GM18507 (cell line): ENCODE measurements at regions not wholly inside any gene's neighbourhood (a gene's known extent, or its start where the extent isn't known, plus 50 kb on each side); places are given as distances from the start of the nearest gene placed in this dataset.

Experiments used
- DNase-seq: peaks from one replicate; pipeline ENCODE4 v3.0.0; 2011; ENCODE audit warnings: low read depth; ENCODE audit not compliant: insufficient read length; ENCODE audit errors: extremely low spot score
- FAIRE-seq: peaks from 2 replicates; lab custom pipeline; 2011; peaks lifted over from hg19 to GRCh38; lab: Jason Lieb, UNC

DNA sequence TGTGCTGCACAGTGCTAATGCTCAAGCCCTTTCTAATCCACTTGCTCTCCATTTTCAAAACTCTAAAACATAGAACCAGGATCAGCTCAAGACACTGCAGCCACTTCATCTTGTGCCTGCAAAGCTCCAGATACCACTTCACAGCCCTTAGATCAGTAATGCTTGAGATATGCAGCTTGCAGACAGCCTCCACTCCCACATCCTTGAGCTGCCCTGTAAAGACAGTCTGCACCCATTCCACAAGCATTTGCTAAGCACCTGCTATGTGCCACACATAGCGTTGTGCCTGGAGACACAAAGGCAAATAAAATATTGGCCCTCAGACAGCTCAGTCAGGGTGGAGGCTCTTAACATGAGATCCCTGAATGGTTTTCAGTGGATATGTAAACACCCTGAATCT is 192.5 kb upstream of the SNX19 start:
- DNase-seq (no peak), FAIRE-seq (no peak)

DNA sequence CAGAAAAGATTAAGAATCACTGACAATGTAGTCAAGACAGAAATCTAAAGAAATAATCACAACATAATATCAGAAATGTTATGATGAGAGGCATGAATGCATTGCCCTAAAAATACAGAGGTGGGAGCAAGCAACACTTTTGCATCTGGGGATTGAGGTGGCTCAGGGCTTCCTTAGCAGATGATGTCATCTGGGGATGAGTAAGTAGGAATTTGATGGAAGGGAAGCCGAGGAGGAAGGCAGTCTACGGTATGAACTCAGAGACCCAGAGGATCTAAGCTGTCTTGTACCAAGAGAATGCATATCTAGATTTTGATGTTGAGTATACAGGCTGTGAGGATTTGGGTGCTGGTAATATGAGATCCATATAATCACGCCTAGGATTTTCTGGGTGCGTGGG is 193.0 kb upstream of the SNX19 start:
- FAIRE-seq, result no peak
- no peak for DNase-seq

DNA sequence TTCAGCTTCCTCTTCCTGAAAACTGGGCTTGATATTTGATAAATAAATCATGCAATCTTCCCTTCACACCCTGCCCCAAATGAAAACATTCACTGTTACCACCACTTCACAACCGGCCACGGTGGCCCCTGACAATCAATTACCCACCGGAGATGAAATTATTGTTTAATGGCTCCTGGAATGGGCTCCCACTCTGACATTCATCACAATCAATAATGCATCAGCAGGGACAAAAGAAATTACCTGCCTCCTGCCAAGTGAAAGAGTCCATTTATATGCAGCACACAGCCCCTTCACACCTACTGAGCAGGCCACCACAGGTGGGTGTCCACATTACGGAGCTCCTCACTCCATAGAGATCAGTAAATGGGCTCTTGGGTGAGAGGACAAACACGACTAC is 193.5 kb upstream of the SNX19 start:
- FAIRE-seq (no peak), DNase-seq (no peak)

DNA sequence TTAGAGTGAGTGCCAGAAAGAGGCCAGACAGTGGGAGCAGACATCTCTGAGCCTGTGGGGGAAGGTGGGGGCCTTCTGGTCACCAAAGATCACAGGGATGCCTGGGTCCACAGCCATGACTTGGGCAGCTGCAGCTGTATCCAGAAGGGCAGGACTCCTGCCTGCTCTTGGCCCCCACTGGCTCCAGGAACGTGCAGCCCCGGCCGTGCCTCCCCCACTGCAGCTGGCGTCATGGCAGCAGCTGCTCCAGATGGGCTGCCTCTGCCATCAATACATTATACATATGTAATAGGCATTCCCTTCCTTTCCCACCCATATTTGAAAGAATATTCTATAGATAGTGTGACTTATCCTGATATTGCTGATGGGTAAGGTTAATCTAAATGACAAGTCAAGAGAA is 195.5 kb upstream of the SNX19 start:
- no peak for DNase-seq
- FAIRE-seq, result no peak

DNA sequence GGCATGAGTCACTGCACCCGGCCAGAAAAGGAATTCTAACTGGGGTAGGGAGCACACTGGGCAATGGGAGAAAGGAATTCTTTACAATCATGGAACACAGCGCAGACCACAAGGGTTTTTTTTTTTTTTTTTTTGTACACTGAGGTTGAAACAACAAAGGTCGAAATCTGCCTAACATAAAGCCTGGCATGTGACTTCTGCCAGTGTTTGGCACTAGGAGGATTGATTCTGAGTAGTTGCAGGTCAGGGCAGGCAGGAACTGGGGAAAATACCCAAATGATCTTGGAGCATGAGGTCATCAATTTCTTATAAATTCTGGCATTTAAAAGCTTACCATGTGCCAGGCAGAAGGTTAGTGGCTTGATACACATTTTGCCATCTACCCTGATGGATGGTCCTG is 202.0 kb upstream of the SNX19 start:
- FAIRE-seq (no peak), DNase-seq (no peak)

DNA sequence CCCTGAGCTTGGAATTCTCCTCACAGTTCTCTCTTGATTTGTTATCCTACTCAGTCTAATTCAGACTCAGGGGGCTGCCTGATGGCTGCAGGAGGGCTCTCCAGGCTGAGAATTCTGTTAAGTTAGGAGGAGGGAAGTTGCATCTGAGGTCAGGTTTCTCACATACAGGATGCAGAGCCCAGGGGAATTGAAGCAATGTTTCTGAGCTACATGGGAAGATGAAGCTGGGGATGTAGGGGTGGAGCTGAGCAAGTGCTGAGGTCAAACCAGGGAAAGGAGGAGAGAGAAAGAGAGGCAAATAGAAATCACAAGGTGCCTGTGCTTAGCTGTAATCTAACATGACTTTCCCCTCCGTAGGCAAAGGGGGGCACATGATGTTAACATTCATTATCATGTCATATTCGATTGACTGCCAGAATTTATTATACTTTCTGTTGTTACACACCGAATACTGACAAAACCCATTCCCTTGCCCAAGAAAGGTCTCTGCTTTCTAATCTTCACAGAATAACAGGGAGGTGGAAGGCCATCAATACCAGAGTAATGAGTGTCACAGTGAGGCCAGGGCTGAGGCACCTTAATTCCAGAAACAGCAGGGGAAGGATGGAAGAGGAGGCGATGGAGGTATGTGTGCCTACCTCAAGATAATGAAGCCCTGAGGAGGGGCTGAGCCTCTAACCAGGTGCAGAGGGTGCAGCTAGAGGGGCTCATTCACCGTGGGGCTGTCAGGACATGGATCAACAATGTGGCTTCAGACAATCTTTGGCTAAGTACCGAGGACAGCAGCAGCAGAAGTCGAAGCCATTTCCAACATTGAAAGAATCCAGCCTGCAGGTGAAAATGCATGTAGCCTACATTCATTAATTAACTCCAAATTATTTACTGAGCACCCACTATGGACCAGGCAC is 205.4 kb upstream of the SNX19 start:
- FAIRE-seq (no peak), DNase-seq (no peak)

DNA sequence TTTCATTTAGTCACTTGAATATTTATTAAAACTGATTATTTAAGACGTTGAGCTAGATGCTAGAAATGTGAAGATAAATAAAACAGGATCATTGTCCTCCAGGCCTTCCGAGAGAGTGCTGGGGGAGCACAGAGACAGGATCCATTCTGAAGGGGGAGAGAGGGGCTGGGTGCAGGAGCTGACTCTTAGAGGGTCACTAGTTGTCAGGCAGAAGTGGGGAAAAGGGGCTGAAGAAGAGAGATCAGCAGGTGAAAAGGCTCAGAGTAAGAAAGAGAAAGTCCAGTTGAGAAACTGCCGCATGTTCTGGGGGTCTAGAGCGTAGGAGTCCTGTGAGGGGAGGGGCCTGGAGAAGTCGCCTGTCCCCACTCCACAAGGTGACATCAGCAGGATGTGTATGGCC is 206.2 kb upstream of the SNX19 start:
- FAIRE-seq (no peak), DNase-seq (no peak)

DNA sequence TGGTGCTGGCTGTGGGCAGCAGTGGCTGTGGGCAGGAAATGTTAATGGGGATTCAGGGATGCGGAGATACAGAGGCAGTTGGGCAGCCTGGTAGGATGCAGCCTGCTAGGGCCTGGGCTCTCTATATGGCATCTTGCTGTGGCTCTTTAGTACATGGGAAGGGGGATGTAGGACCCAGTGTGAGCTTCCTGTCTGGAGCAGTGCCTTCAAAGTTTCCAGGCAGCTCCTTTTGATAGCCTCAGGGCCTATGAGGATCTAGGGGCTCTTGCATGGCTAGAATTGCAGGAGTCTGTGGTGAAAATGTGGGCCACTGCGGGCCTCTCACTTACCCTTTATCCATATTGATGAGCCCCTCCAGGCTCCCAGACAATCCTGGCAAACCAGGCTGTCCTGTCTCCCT is 213.2 kb upstream of the SNX19 start:
- no peak for FAIRE-seq

DNA sequence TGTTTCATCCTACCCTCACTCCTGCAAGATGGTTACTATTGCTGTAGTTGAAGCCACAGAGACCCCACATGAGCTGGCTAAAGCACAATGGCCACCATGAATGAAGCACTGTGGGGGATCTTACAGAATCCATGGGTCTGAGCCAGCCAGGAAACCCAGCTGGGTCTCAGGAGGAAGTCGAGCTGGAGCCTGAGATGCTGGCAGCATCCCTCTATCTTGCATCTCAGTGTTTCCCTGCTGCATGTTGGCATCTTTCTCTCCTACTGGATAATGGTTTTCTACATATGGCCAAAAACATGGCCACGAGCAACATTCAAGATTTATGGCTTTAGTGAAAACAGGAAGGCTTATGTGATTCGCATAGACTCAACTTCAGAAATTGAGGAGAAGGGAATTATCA is 219.3 kb upstream of the SNX19 start:
- FAIRE-seq (no peak), DNase-seq (no peak)

More for the DNA sequence above, 213.2 kb upstream of the SNX19 start:
- no peak for DNase-seq

DNA sequence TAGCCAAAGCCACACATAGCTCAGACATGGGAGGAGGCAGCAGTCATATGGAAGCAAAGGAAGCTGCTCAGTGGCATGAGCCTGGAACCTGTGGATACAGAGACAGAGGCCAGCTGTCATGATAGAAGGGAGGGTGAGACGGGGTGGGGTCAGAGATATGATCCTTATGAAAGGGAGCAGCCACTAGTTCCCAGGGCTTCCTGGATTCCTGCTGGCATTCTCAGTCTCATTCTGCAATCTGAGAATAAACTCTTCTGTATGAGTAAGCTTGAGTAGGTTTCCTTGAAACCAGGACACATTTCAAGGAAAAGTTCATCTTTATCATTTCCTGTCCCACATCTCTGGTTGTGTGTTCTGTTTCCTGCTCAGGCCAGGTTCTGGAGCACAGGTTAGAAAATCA is 220.2 kb upstream of the SNX19 start:
- DNase-seq, result no peak
- no peak for FAIRE-seq

DNA sequence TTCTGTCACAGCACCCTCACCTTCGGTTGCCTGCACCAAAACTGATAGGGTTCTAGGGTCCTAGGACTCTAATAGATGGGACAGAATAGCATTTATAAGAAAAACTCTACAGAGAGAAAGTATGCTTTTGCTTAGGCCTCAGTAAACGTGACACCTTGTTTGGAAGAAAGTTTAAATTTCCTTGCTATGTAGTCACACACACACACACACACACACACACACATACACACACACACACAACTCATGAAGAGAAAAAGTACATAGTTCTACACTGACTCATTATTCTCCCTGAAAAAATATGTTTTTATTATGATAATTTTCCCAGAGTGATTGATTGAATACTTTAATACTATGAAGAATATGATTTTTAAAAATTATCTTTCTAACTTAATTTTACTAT is 220.8 kb upstream of the SNX19 start:
- DNase-seq (no peak), FAIRE-seq (no peak)

DNA sequence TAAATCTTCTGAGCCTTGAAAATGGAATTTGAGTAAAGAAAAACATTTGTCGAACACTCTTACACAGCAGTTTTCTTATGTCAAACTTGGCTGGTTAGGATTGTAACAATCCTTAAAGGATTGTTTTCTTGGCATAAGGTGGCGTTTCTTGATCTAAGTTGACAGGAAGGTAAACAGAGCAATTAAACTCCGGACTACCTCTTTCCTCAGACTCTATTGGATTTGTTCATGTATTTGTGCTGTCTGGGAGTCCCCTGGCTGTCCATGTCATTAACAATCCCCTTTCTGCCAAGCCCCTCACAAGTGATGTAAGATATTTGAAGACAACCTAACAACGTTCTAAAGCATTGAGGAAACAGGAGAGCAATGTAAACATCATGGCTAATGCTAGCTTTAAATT is 222.5 kb upstream of the SNX19 start:
- FAIRE-seq, result no peak
- no peak for DNase-seq

DNA sequence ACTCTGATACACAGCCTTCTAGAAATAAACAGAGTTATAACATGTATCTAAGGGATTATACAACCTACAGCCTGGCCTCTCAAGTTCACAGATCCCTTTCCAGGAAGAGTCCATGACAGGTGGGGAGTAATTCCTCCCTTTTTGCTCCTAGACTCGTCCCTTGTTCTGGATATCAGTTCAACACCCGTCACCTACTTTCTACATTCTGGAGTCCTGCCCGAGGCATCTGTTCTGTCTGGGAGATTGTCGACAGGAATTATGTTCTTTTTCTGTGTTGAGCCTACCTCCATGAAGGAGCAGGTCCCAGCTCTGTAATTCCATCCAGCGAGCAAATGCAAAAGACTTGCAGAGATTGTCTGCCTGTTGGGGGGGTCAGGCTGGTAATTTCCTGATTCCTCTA is 224.6 kb upstream of the NTM start:
- FAIRE-seq, result no peak
- DNase-seq, result no peak

DNA sequence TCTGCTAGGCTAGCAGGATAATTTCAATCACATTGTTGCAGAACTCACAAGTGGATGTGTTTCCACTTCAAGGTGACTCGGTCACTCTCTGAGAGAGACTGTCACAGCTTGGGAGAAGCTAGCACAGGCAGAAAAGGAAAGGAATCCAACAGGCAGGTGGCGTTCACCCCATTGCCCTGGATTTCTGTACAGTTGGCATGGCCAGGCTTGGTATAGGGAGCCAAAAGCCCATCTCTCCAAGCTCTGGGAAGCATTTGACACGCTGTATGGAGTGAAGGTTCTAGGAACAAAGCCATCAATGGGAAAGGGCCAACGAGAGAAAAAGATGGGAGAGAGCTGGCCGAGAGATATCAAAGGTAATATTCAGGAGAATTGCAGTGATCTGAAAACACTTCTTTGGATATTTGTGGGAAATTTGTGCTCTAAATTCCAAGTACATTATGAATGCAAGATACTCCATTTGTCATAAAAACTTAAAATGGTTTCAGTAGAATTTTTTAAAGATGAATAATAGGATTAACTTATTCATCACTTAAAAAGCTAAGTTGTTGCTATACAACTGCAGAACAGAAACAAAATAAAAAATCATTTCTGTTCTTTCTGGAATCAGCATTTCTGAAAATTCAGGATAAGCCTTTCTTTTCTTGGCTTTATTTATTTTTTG is 223.5 kb upstream of the NTM start:
- DNase-seq (no peak), FAIRE-seq (no peak)

DNA sequence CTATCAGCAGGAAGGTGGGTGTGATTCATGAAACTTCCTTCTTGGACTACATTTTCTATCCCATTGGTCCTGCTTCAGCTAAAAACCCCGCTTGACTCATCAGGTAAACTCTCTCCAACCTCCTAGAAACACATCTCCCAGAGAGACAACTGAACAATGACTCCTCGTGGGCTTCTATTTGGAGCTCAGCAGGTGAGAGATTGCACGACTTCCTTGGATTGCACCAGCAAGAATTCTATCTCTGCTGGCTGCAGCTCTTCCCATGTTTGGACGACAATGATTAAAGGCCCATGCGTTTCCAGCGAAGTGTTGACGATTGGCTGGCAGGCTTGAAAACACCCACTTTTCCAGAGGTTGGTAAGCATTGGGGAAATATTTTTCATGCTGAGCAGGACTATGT is 216.1 kb upstream of the NTM start:
- DNase-seq, result no peak
- no peak for FAIRE-seq

DNA sequence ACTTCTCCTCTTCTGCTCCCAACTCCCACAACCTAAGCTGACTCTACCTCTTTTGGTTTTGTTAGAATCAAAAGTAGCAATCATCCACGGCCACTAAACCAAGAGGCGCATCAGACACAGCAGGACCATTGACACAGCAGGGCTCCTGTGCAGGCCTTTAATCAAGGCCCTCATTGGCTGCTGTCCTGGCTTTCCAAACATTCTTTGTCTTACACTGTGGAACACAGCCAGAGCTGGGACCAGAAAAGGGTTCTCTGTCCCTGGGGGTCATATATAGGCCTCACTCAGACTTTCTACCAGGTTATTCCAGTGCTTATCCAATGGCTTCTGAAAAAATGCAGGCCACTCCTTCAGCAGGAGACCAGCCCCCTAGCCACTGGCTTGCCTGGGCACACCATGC is 212.7 kb upstream of the NTM start:
- DNase-seq (no peak), FAIRE-seq (no peak)

DNA sequence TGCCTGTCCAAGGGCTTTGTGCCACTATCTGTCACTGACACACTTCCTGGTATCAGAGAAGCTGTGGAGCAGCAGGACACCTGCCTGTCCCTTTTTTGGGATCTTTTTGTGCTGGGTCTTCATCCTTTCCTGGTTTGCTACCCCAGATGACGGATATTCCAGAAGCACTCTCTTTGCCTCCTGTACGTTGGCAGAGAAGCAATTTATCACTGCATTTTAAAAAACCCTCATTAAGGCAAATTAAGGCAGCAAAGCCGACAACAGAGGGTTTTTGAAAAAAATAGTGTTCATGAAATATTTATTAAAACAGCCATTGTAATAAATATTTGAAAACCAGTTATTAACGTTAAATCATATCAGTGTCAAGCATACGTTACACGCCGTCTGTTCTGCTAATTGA is 209.6 kb upstream of the NTM start:
- FAIRE-seq (no peak), DNase-seq (no peak)

DNA sequence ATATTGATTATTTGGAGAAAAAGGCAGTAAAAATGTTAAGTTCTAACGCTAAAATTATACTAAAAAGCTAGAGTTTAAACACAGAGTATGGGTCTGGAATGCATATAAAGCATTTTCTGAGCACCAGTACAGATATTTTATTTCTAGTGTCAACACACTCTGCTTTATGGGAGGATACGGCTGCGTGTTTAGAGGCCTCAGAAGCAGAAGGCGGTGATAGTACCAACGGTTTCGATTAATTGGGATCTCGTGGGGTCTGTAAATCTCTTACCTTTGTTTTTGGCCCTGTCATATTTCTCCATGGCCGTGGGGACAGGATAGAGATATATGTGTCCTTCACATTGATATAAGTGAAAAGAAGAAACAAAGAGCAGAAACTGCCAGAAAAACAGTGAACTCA is 206.8 kb upstream of the NTM start:
- DNase-seq, result no peak
- no peak for FAIRE-seq

DNA sequence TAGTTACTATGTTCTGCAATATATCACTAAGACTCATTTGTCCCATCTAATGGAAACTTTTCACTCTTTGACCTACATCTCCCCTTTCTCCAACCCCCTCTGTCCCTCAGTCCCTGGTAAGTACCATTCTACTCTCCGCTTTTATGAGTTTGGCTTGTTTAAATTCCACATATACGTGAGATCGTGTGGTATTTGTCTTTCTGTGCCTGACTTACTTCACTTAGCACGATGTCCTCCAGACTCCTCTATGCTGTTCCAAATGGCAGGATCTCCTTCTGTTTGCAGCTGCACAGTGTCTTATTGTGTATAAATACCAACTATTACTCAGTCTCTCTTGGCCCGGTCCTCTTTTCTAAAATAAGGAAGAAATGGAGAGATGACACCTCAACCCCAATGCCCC is 205.4 kb upstream of the NTM start:
- DNase-seq (no peak), FAIRE-seq (no peak)

DNA sequence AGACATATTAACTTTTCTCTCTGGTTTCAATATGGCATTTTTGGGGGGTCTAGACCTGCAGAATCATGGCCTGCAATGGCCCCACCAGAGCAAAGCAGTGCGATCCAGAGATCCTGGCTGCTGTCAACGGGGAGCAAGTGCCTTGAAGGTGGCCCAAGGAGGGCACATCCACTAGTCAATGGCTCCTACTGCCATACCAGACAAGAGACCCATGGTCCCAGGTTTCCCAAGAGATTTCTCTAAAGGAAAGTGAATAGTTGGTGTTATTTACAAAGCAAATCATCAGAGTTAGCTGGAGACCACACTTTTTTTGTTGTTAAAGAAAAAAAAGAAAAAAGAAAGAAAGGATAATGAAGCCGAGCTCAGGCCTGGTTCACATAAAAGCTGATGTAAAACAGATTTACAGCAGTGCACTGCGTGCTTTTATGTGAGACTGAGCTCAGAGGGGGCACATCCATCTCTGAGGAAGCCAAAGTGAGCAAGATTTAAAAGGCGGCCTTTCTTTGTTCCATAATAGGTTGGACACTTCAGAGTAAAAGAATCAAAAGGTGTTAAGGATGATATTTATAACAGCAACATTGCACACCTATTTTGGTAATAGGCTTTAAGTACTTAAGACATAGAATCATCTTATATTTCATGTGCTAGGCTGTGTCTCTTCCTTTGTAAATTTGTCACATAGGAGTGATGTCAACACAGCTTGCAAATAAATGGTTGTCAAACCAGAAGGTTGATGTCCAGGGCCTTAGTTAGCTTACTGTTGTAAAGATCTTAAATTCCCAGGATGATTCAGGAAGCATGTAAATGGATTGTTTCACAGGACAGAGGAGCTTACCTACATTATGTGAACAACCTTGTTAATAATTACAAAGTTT is 201.3 kb upstream of the NTM start:
- FAIRE-seq (no peak), DNase-seq (no peak)
